ENCODE measurements at regions not wholly inside any gene's neighbourhood (a gene's known extent, or its start where the extent isn't known, plus 50 kb on each side); places are given as distances from the start of the nearest gene placed in this dataset.

DNA sequence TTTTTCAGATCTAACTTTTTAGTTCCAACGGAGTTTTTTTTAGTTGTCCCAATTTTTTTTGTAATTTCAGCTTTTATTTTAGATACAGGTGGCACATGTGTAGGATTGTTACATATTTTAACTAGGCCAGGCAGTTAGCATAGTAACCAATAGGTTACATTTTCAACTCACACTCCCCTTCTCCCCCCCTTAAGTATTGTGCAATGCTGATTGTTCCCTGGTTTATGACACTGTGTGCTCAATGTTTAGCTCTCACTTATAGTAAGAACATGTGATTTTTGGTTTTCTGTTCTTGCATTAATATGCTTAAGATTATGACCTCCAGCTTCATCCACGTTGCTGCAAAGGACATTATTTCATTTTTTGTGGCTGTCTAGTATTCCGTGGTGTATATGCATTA is 503.2 kb downstream of the CDH9 start:
- H3K27ac ChIP-seq: no peak overlapping the region
- DNase-seq: no peak
- peaks cover 0 to 9% (median 0%) of the 10 kb centered on the region in 12 donors for H3K9me3 ChIP-seq
- H3K36me3 ChIP-seq: no peaks in the 10 kb centered on the region
- ATAC-seq: no peak
- H3K4me3 ChIP-seq: no peak overlapping the region
- H3K4me1 ChIP-seq: no peaks in the 10 kb centered on the region
- intact Hi-C loops (cut with DNase I): no loop called here
- 42 to 53% (median 51%) methylated on average over 3 of the region's 3 CpGs for WGBS, 4 donors
- no peaks in the 10 kb centered on the region for H3K27me3 ChIP-seq
- TF ChIP-seq, protein P1, sequence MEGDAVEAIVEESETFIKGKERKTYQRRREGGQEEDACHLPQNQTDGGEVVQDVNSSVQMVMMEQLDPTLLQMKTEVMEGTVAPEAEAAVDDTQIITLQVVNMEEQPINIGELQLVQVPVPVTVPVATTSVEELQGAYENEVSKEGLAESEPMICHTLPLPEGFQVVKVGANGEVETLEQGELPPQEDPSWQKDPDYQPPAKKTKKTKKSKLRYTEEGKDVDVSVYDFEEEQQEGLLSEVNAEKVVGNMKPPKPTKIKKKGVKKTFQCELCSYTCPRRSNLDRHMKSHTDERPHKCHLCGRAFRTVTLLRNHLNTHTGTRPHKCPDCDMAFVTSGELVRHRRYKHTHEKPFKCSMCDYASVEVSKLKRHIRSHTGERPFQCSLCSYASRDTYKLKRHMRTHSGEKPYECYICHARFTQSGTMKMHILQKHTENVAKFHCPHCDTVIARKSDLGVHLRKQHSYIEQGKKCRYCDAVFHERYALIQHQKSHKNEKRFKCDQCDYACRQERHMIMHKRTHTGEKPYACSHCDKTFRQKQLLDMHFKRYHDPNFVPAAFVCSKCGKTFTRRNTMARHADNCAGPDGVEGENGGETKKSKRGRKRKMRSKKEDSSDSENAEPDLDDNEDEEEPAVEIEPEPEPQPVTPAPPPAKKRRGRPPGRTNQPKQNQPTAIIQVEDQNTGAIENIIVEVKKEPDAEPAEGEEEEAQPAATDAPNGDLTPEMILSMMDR (IDR thresholded peaks at IDR 0.05): no peak
- no peak for TF ChIP-seq POLR2A (IDR thresholded peaks at IDR 0.05)

DNA sequence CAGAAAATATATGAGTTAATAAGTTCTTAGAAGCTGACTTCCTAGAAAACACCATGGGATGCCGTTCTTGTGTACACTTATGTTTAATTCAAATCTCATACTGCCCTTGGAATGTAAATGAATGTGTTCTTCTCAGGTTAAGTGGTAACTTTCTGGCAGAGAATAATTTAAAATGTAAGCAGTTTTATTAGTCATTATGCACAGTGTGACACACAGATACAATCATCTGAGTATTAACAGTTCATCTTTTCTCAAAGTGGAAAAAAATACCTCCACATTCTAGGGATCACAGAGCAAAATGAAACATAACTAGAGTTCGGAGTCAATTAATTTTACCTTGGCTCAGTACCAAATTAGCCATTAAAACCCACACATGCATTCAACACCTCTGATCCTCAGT is 508.1 kb downstream of the CDH9 start:
- Histone ChIP-seq H3K27ac (no peak overlapping the region), H3K9me3 (peaks cover 0 to 6% (median 0%) of the 10 kb centered on the region in 12 donors), H3K27me3 (no peaks in the 10 kb centered on the region), H3K36me3 (no peaks in the 10 kb centered on the region), H3K4me3 (no peak overlapping the region), H3K4me1 (no peaks in the 10 kb centered on the region)
- intact Hi-C loops (cut with DNase I): no loop called here
- DNase-seq (no peak), ATAC-seq (no peak)
- WGBS, 4 donors: 67 to 80% (median 78%) methylated on average over 2 of the region's 2 CpGs
- TF ChIP-seq, protein P1 (IDR thresholded peaks at IDR 0.05): no peak
- TF ChIP-seq POLR2A (IDR thresholded peaks at IDR 0.05): no peak

GRCh38 chr5:26519245-26519644 is 519.1 kb downstream of the CDH9 start:
- Histone ChIP-seq H3K9me3 (peaks cover 0 to 22% (median 0%) of the 10 kb centered on the region in 12 donors), H3K4me1 (no peaks in the 10 kb centered on the region), H3K4me3 (no peak overlapping the region), H3K27me3 (no peaks in the 10 kb centered on the region), H3K36me3 (no peaks in the 10 kb centered on the region), H3K27ac (no peak overlapping the region)
- ATAC-seq (no peak), DNase-seq (no peak)
- TF ChIP-seq POLR2A (IDR thresholded peaks at IDR 0.05): no peak
- TF ChIP-seq, protein P1 (IDR thresholded peaks at IDR 0.05): no peak
- intact Hi-C loops (cut with DNase I): no loop called here
- 49 to 67% (median 56%) methylated on average over 3 of the region's 3 CpGs for WGBS, 4 donors

DNA sequence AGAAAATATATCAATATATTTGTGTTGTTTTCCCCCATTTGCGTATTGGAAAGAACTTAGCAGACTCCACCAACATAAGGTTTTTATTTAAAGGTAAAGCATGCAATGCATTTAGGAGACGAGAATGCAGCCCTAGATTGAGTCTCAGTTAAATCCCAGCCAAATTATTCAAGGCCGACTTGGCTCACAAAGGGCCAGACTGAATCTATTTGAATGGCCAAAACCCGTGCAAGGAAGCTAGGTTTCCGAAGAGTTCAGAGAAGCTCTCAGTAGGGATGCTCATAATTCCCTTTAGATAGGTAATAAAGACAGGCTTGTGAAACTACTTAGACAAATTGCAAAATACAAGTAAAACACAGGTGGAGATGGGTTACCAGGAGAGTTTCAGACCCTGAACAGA is 520.3 kb downstream of the CDH9 start:
- H3K27me3 ChIP-seq: no peaks in the 10 kb centered on the region
- ATAC-seq: no peak
- H3K4me3 ChIP-seq: no peak overlapping the region
- 73 to 78% (median 76%) methylated on average over 5 of the region's 5 CpGs for WGBS, 4 donors
- TF ChIP-seq, protein P1 (IDR thresholded peaks at IDR 0.05): no peak
- no peak for TF ChIP-seq POLR2A (IDR thresholded peaks at IDR 0.05)
- no peaks in the 10 kb centered on the region for H3K36me3 ChIP-seq
- DNase-seq: no peak
- no peak overlapping the region for H3K27ac ChIP-seq
- no peaks in the 10 kb centered on the region for H3K4me1 ChIP-seq
- peaks cover 0 to 17% (median 0%) of the 10 kb centered on the region in 12 donors for H3K9me3 ChIP-seq
- intact Hi-C loops (cut with DNase I): no loop called here

Data from heart left ventricle (tissue), 16 donors.